Neuronal stem cell (in vitro differentiated cells): ENCODE measurements at regions not wholly inside any gene's neighbourhood (a gene's known extent, or its start where the extent isn't known, plus 50 kb on each side); places are given as distances from the start of the nearest gene placed in this dataset.

Source experiments
- DNase-seq: peaks from one replicate; pipeline ENCODE4 v3.0.0-alpha.2; 2013; ENCODE audit warnings: low spot score
- H2AFZ ChIP-seq: one replicate; pipeline ENCODE4 v1.6.1; 2013; ENCODE audit warnings: mild to moderate bottlenecking, low read length, inconsistent platforms
- H2AK5ac ChIP-seq: 2 replicates; pipeline ENCODE4 v1.6.1; 2013; ENCODE audit warnings: low read depth, mild to moderate bottlenecking, inconsistent platforms, low read length, moderate library complexity, mixed read lengths
- H2BK120ac ChIP-seq: 2 replicates; pipeline ENCODE4 v1.6.1; 2013; ENCODE audit warnings: low read depth, mild to moderate bottlenecking, inconsistent platforms, low read length, moderate library complexity, mixed read lengths
- H2BK12ac ChIP-seq: one replicate; pipeline ENCODE4 v1.6.1; 2013; ENCODE audit warnings: low read length, inconsistent platforms
- H2BK15ac ChIP-seq: 2 replicates; pipeline ENCODE4 v1.6.1; 2013; ENCODE audit warnings: mild to moderate bottlenecking, low read length, inconsistent platforms, mixed read lengths
- H2BK5ac ChIP-seq: one replicate; pipeline ENCODE4 v1.6.1; 2013; ENCODE audit warnings: inconsistent platforms, mild to moderate bottlenecking, low read length, moderate library complexity
- H3K14ac ChIP-seq: one replicate; pipeline ENCODE4 v1.6.1; 2013; ENCODE audit warnings: low read length, inconsistent platforms
- H3K18ac ChIP-seq: 2 replicates; pipeline ENCODE4 v1.6.1; 2013; ENCODE audit warnings: low read length, inconsistent platforms
- H3K23ac ChIP-seq: 2 replicates; pipeline ENCODE4 v1.6.1; 2013; ENCODE audit warnings: low read depth, mild to moderate bottlenecking, mixed read lengths, low read length, inconsistent platforms; ENCODE audit not compliant: poor library complexity
- H3K27ac ChIP-seq: replicated peaks from 3 replicates; pipeline ENCODE4 v1.5.1; 2013; ENCODE audit warnings: low read length, inconsistent platforms
- H3K27me3 ChIP-seq, 3 experiments: 2 replicates each; pipeline ENCODE4 v1.6.1; 2013; ENCODE audit warnings: low read length in 3 of 3, mild to moderate bottlenecking in 2 of 3, inconsistent platforms in 1 of 3, low read depth in 1 of 3, mixed read lengths in 1 of 3, moderate library complexity in 1 of 3; ENCODE audit not compliant: control insufficient read depth in 3 of 3, insufficient read depth in 3 of 3
- H3K36me3 ChIP-seq, 2 donors: replicated peaks in 1 of 2; 2 replicates each; pipeline ENCODE4 v1.6.1; 2013; ENCODE audit warnings: low read length in 2 of 2; ENCODE audit not compliant: control insufficient read depth in 2 of 2, insufficient read depth in 2 of 2
- H3K4ac ChIP-seq: 2 replicates; pipeline ENCODE4 v1.6.1; 2013; ENCODE audit warnings: inconsistent platforms, mild to moderate bottlenecking, low read length, moderate library complexity
- H3K4me1 ChIP-seq, 2 donors: 1 replicate in 1 of 2; 2 replicates in 1 of 2; pipeline ENCODE4 v1.6.1; 2013; ENCODE audit warnings: low read length in 2 of 2, low read depth in 1 of 2; ENCODE audit not compliant: control insufficient read depth in 2 of 2, insufficient read depth in 1 of 2
- H3K4me2 ChIP-seq: one replicate; pipeline ENCODE4 v1.6.1; 2013; ENCODE audit warnings: mild to moderate bottlenecking, low read length, inconsistent platforms; ENCODE audit not compliant: insufficient read depth, poor library complexity, severe bottlenecking
- H3K4me3 ChIP-seq, 2 donors: 2 replicates each; pipeline ENCODE4 v1.5.1; 2013; ENCODE audit warnings: low read length in 2 of 2, mild to moderate bottlenecking in 2 of 2, inconsistent platforms in 1 of 2, moderate library complexity in 1 of 2
- H3K79me1 ChIP-seq: one replicate; pipeline ENCODE4 v1.6.1; 2013; ENCODE audit warnings: low read depth, mild to moderate bottlenecking, inconsistent platforms, low read length, moderate library complexity
- H3K9ac ChIP-seq: one replicate; pipeline ENCODE4 v1.6.1; 2013; ENCODE audit warnings: mild to moderate bottlenecking, low read depth, low read length, inconsistent platforms; ENCODE audit not compliant: poor library complexity
- H3K9me3 ChIP-seq, 2 donors: replicated peaks in 1 of 2; 2 replicates each; pipeline versions ENCODE3 to v1.6.1; 2013; ENCODE audit warnings: low read length in 2 of 2, mild to moderate bottlenecking in 2 of 2, inconsistent platforms in 1 of 2, low read depth in 1 of 2, mixed read lengths in 1 of 2, moderate library complexity in 1 of 2; ENCODE audit not compliant: control insufficient read depth in 2 of 2, insufficient read depth in 1 of 2
- H4K8ac ChIP-seq: one replicate; pipeline ENCODE4 v1.6.1; 2013; ENCODE audit warnings: low read depth, mild to moderate bottlenecking, inconsistent platforms, low read length, moderate library complexity
- H4K91ac ChIP-seq: one replicate; pipeline ENCODE4 v1.6.1; 2013; ENCODE audit warnings: low read length, low read depth, mild to moderate bottlenecking, inconsistent platforms; ENCODE audit not compliant: poor library complexity
- WGBS, 2 donors: extraction: QIAGEN DNeasy Blood & Tissue Kit; methylation state at CpG; one replicate each; pipeline ENCODE4 v1.1.7; 2013; ENCODE audit warnings: missing lambda C conversion rate in 2 of 2, mixed read lengths in 1 of 2; ENCODE audit not compliant: insufficient read length in 2 of 2, insufficient replicate concordance in 1 of 2; ENCODE audit errors: extremely low coverage in 2 of 2; 5-methylcytosine and 5-hydroxymethylcytosine counted together

GRCh38 chr4:107468156-107468555 lies 251.9 kb downstream of the PAPSS1 start:
- no peak overlapping the region for H4K91ac ChIP-seq
- no peaks in the 10 kb centered on the region for H3K4me1 ChIP-seq
- no peak overlapping the region for H2AFZ ChIP-seq
- H3K18ac ChIP-seq: no peak overlapping the region
- no peak for DNase-seq
- H2BK15ac ChIP-seq: no peak overlapping the region
- no peak overlapping the region for H3K4me3 ChIP-seq
- no peak overlapping the region for H4K8ac ChIP-seq
- no peak overlapping the region for H3K27ac ChIP-seq
- no peak overlapping the region for H3K4me2 ChIP-seq
- no peak overlapping the region for H2BK120ac ChIP-seq
- H2BK5ac ChIP-seq: no peak overlapping the region
- no peaks in the 10 kb centered on the region for H3K36me3 ChIP-seq
- no peak overlapping the region for H3K23ac ChIP-seq
- no peaks in the 10 kb centered on the region for H3K27me3 ChIP-seq
- no peak overlapping the region for H2BK12ac ChIP-seq
- no peak overlapping the region for H3K4ac ChIP-seq
- no peak overlapping the region for H3K9ac ChIP-seq
- no peak overlapping the region for H2AK5ac ChIP-seq
- WGBS, 2 donors: no CpG with 5 or more reads among the region's 1 CpG
- no peaks in the 10 kb centered on the region for H3K9me3 ChIP-seq
- no peaks in the 10 kb centered on the region for H3K79me1 ChIP-seq
- no peak overlapping the region for H3K14ac ChIP-seq

- no peaks in the 10 kb centered on the region for H3K9me3 ChIP-seq
- no peak overlapping the region for H4K91ac ChIP-seq
- no peak overlapping the region for H3K23ac ChIP-seq
- no peaks in the 10 kb centered on the region for H3K79me1 ChIP-seq
- no peak overlapping the region for H2BK15ac ChIP-seq
- H3K18ac ChIP-seq: no peak overlapping the region
- no peak overlapping the region for H2BK5ac ChIP-seq
- H3K4me2 ChIP-seq: no peak overlapping the region
- H3K36me3 ChIP-seq: no peaks in the 10 kb centered on the region
- no peak overlapping the region for H3K27ac ChIP-seq
- 100% methylated on average over 1 of the region's 3 CpGs; no CpG with 5 or more reads in 1 of the 2 donors for WGBS, 2 donors
- no peak overlapping the region for H3K14ac ChIP-seq
- no peak overlapping the region for H3K9ac ChIP-seq
- no peaks in the 10 kb centered on the region for H3K27me3 ChIP-seq
- no peak overlapping the region for H2BK12ac ChIP-seq
- DNase-seq: no peak
- no peak overlapping the region for H2AFZ ChIP-seq
- no peak overlapping the region for H3K4me3 ChIP-seq
- no peaks in the 10 kb centered on the region for H3K4me1 ChIP-seq
- no peak overlapping the region for H2BK120ac ChIP-seq
- H4K8ac ChIP-seq: no peak overlapping the region
- H2AK5ac ChIP-seq: no peak overlapping the region
- no peak overlapping the region for H3K4ac ChIP-seq
Measured at GRCh38 chr4:107467461-107467860, 252.6 kb downstream of the PAPSS1 start.

- Histone ChIP-seq H4K8ac (no peak overlapping the region), H2AFZ (no peak overlapping the region), H3K27me3 (no peaks in the 10 kb centered on the region), H3K4me1 (peaks cover 0 to 2% of the 10 kb centered on the region in 2 donors), H3K18ac (no peak overlapping the region), H3K4ac (no peak overlapping the region), H3K4me3 (no peak overlapping the region), H3K23ac (no peak overlapping the region), H3K9me3 (no peaks in the 10 kb centered on the region), H2BK12ac (no peak overlapping the region), H2BK5ac (no peak overlapping the region), H3K4me2 (no peak overlapping the region), H2AK5ac (no peak overlapping the region), H4K91ac (no peak overlapping the region), H2BK15ac (no peak overlapping the region), H2BK120ac (no peak overlapping the region), H3K27ac (no peak overlapping the region), H3K36me3 (no peaks in the 10 kb centered on the region), H3K9ac (no peak overlapping the region), H3K14ac (no peak overlapping the region), H3K79me1 (no peaks in the 10 kb centered on the region)
- no CpG with 5 or more reads among the region's 2 CpGs for WGBS, 2 donors
- no peak for DNase-seq
Measured at GRCh38 chr4:107458194-107458593, 261.8 kb downstream of the PAPSS1 start.

GRCh38 chr4:107453987-107454386 lies 266.0 kb downstream of the PAPSS1 start:
- H2BK5ac ChIP-seq: no peak overlapping the region
- no peak overlapping the region for H3K18ac ChIP-seq
- peaks cover 0 to 2% of the 10 kb centered on the region in 2 donors for H3K4me1 ChIP-seq
- H3K27me3 ChIP-seq: no peaks in the 10 kb centered on the region
- no peak overlapping the region for H3K4me2 ChIP-seq
- no peak overlapping the region for H2AK5ac ChIP-seq
- no peaks in the 10 kb centered on the region for H3K79me1 ChIP-seq
- no peak overlapping the region for H4K8ac ChIP-seq
- H3K36me3 ChIP-seq: no peaks in the 10 kb centered on the region
- WGBS, 2 donors: no CpG with 5 or more reads among the region's 2 CpGs
- no peak overlapping the region for H2BK120ac ChIP-seq
- H3K9me3 ChIP-seq: no peaks in the 10 kb centered on the region
- H3K23ac ChIP-seq: no peak overlapping the region
- H3K27ac ChIP-seq: no peak overlapping the region
- no peak overlapping the region for H2AFZ ChIP-seq
- H3K9ac ChIP-seq: no peak overlapping the region
- no peak overlapping the region for H4K91ac ChIP-seq
- H2BK15ac ChIP-seq: no peak overlapping the region
- no peak overlapping the region for H3K4ac ChIP-seq
- no peak for DNase-seq
- H2BK12ac ChIP-seq: no peak overlapping the region
- H3K14ac ChIP-seq: no peak overlapping the region
- H3K4me3 ChIP-seq: no peak overlapping the region
